Panc1 (cell line): ENCODE measurements at regions not wholly inside any gene's neighbourhood (a gene's known extent, or its start where the extent isn't known, plus 50 kb on each side); places are given as distances from the start of the nearest gene placed in this dataset.

Source experiments
- ATAC-seq: fragments of 200-7000 bp; cut with Tn5 transposase; 2 replicates; pipeline ENCODE4 v1.9.1; 2020; ENCODE audit warnings: mild to moderate bottlenecking, moderate library complexity
- BruUV-seq: library from RNA; stranded (reverse); fragments of 400-500 nt; replicated peaks from 2 replicates; lab custom pipeline; 2021; lab: Mats Ljungman, UMichigan
- CTCF ChIA-PET: fragments of 300-600 bp; sonication (Branson Sonifier 250); formaldehyde crosslinking; loops from one replicate; lab custom pipeline; 2022; ENCODE audit warnings: antibody characterized with exemption; lab: Charles Lee
- POLR2A ChIA-PET: fragments of 300-600 bp; sonication (Branson Sonifier 250); formaldehyde crosslinking; loops from one replicate; lab custom pipeline; 2022; ENCODE audit warnings: antibody characterized with exemption; lab: Charles Lee
- DNase-seq: peaks from one replicate; pipeline ENCODE4 v3.0.0-alpha.2; 2010; ENCODE audit warnings: low read depth, low spot score
- H3K27ac ChIP-seq: 2 replicates; pipeline ENCODE4 v1.5.1; 2011; ENCODE audit warnings: mild to moderate bottlenecking, low read length, inconsistent platforms
- H3K27me3 ChIP-seq: fragments of 200-500 bp; sonication (Bioruptor generic); 2 replicates; pipeline ENCODE4 v1.6.0; 2014; ENCODE audit warnings: low read length, inconsistent platforms; ENCODE audit not compliant: control insufficient read depth, insufficient read depth
- H3K36me3 ChIP-seq: fragments of 200-500 bp; sonication (Bioruptor generic); 2 replicates; pipeline ENCODE4 v1.5.1; 2014; ENCODE audit warnings: inconsistent platforms, mild to moderate bottlenecking, low read length, moderate library complexity; ENCODE audit not compliant: control insufficient read depth, insufficient read depth
- H3K4me1 ChIP-seq: 2 replicates; pipeline ENCODE4 v1.5.1; 2011; ENCODE audit warnings: inconsistent platforms, mild to moderate bottlenecking, low read length, moderate library complexity; ENCODE audit not compliant: control insufficient read depth, insufficient read depth
- H3K4me3 ChIP-seq, 2 experiments: 2 replicates each; pipeline ENCODE4 v1.5.1; 2011 to 2012; ENCODE audit warnings: low read depth in 2 of 2, low read length in 2 of 2, mild to moderate bottlenecking in 2 of 2, inconsistent platforms in 1 of 2, moderate library complexity in 1 of 2
- H3K9me3 ChIP-seq: fragments of 200-500 bp; sonication (Bioruptor generic); 2 replicates; pipeline ENCODE4 v1.5.1; 2014; ENCODE audit warnings: low read depth, mild to moderate bottlenecking, inconsistent platforms, low read length, moderate library complexity; ENCODE audit not compliant: control insufficient read depth, insufficient read depth
- CTCF ChIP-seq: fragments of 450-650 bp; IDR thresholded peaks from 2 replicates; pipeline ENCODE4 v1.5.1; 2017; ENCODE audit warnings: mild to moderate bottlenecking
- POLR2AphosphoS5 ChIP-seq: IDR thresholded peaks from 2 replicates; pipeline ENCODE4 v1.6.1; 2012; ENCODE audit warnings: mild to moderate bottlenecking, low read depth, low read length, moderate library complexity
- REST ChIP-seq, 2 experiments: IDR thresholded peaks; 2 replicates each; pipeline ENCODE4 v1.6.1; 2011 to 2012; ENCODE audit warnings: low read depth in 2 of 2, control low read depth in 1 of 2, low read length in 1 of 2, mild to moderate bottlenecking in 1 of 2, moderate library complexity in 1 of 2; ENCODE audit not compliant: insufficient read depth in 1 of 2
- SIN3A ChIP-seq: IDR thresholded peaks from 2 replicates; pipeline ENCODE4 v1.6.1; 2012; ENCODE audit warnings: low read depth, mild to moderate bottlenecking, low read length, moderate library complexity, borderline replicate concordance; ENCODE audit not compliant: insufficient read depth
- TCF7L2 ChIP-seq: IDR thresholded peaks from 2 replicates; pipeline ENCODE4 v1.6.1; 2011; ENCODE audit warnings: mild to moderate bottlenecking, low read depth, low read length, inconsistent platforms
- in situ Hi-C: cut with HindIII; loops from 2 replicates; pipeline ENCODE4 v1.10.0; 2016; ENCODE audit warnings: low sequenced_read_pairs, low pct_unique_long_range_greater_than_20kb
- intact Hi-C: fragments of 100-400 bp; cut with micrococcal nuclease; formaldehyde crosslinking; loops from one replicate; pipeline ENCODE4 v1.10.0; 2022; ENCODE audit not compliant: unreplicated experiment

- no peaks in the 10 kb centered on the region for H3K4me1 ChIP-seq
- ATAC-seq (no peak), DNase-seq (no peak)
- CTCF ChIA-PET = no interaction called here
- TF ChIP-seq REST (IDR thresholded peaks at IDR 0.05; ENCODE audit: insufficient read depth in 1 of 2, low read depth in 2 of 2, low read length in 1 of 2) (no peak), POLR2AphosphoS5 (no peak), CTCF (no peak), TCF7L2 (no peak), SIN3A (no peak)
- no peak overlapping the region for H3K4me3 ChIP-seq
- intact Hi-C loops = no loop called here
- no TSS peak for BruUV-seq
- H3K9me3 ChIP-seq = no peaks in the 10 kb centered on the region; the same call in 1 of the 2 replicates
- no peaks in the 10 kb centered on the region for H3K36me3 ChIP-seq
- POLR2A ChIA-PET = no interaction called here
- no peaks in the 10 kb centered on the region for H3K27me3 ChIP-seq
- no peak overlapping the region for H3K27ac ChIP-seq
- in situ Hi-C loops = no loop called here
These were observed 108.5 kb downstream of the FEM1C start for GRCh38 chr5:115435778-115436712.

GRCh38 chr5:115435065-115435777, 109.4 kb downstream of the FEM1C start:
- DNase-seq = no peak
- Histone ChIP-seq H3K27ac (no peak overlapping the region), H3K36me3 (no peaks in the 10 kb centered on the region), H3K4me1 (no peaks in the 10 kb centered on the region), H3K9me3 (no peaks in the 10 kb centered on the region; the same call in 1 of the 2 replicates), H3K4me3 (no peak overlapping the region), H3K27me3 (no peaks in the 10 kb centered on the region)
- no peak for TF ChIP-seq TCF7L2
- in situ Hi-C loops (no loop called here), intact Hi-C loops (no loop called here)
- BruUV-seq = no TSS peak
- POLR2A ChIA-PET = no interaction called here
- ATAC-seq = no peak
- CTCF ChIA-PET = no interaction called here

GRCh38 chr5:115433918-115434317, 110.7 kb downstream of the FEM1C start:
- no peak overlapping the region for H3K4me3 ChIP-seq
- no peaks in the 10 kb centered on the region for H3K27me3 ChIP-seq
- BruUV-seq = no TSS peak
- TF ChIP-seq CTCF (no peak), REST (IDR thresholded peaks at IDR 0.05; ENCODE audit: insufficient read depth in 1 of 2, low read depth in 2 of 2, low read length in 1 of 2) (no peak), TCF7L2 (no peak), POLR2AphosphoS5 (no peak), SIN3A (no peak)
- ChIA-PET POLR2A (no interaction called here), CTCF (no interaction called here)
- in situ Hi-C loops = no loop called here
- H3K36me3 ChIP-seq = no peaks in the 10 kb centered on the region
- DNase-seq (no peak), ATAC-seq (no peak)
- no peaks in the 10 kb centered on the region for H3K4me1 ChIP-seq
- no peaks in the 10 kb centered on the region for H3K9me3 ChIP-seq
- no peak overlapping the region for H3K27ac ChIP-seq
- intact Hi-C loops = no loop called here
